Gastroesophageal sphincter (tissue), 3 donors: ENCODE measurements at regions not wholly inside any gene's neighbourhood (a gene's known extent, or its start where the extent isn't known, plus 50 kb on each side); places are given as distances from the start of the nearest gene placed in this dataset.

Source experiments
- EP300 ChIP-seq: sonication (generic); formaldehyde crosslinking; IDR thresholded peaks from one replicate; pipeline ENCODE4 v1.6.1; 2017; ENCODE audit warnings: antibody characterized with exemption, mild to moderate bottlenecking
- POLR2A ChIP-seq, 2 donors: fragments of 450-650 bp; IDR thresholded peaks; one replicate each; pipeline ENCODE4 v1.6.1; 2017; ENCODE audit warnings: antibody characterized with exemption in 2 of 2, mild to moderate bottlenecking in 2 of 2, moderate library complexity in 1 of 2
- TF ChIP-seq, protein P1 (sequence below), 4 experiments: fragments of 200-600 bp in 2 of 4; fragments of 450-650 bp in 2 of 4; sonication (generic) in 1 of 4; IDR thresholded peaks; one replicate each; pipeline ENCODE4 v1.5.1; 2017 to 2019; ENCODE audit warnings: antibody characterized with exemption in 4 of 4, mild to moderate bottlenecking in 2 of 4, moderate library complexity in 2 of 4

DNA sequence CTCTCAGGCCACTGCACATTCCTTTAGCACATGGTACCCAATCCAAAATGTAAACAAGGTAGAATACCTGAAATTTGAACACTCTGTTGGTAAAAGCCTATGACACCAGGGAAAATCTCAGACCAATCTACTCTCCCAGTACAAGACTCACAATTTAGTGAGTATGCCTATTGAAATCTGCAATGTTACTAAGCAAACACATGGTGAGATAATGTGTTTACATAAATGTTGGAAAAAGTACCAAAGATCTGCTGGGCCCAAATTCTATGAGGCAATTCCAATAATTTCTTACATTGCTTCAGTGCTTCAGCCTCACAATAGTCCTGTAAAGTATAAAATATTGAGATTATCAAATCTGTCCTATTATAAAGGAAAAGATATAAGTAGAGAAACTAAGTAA lies 536.1 kb downstream of the PYDC2 start:
- TF ChIP-seq, protein P1, sequence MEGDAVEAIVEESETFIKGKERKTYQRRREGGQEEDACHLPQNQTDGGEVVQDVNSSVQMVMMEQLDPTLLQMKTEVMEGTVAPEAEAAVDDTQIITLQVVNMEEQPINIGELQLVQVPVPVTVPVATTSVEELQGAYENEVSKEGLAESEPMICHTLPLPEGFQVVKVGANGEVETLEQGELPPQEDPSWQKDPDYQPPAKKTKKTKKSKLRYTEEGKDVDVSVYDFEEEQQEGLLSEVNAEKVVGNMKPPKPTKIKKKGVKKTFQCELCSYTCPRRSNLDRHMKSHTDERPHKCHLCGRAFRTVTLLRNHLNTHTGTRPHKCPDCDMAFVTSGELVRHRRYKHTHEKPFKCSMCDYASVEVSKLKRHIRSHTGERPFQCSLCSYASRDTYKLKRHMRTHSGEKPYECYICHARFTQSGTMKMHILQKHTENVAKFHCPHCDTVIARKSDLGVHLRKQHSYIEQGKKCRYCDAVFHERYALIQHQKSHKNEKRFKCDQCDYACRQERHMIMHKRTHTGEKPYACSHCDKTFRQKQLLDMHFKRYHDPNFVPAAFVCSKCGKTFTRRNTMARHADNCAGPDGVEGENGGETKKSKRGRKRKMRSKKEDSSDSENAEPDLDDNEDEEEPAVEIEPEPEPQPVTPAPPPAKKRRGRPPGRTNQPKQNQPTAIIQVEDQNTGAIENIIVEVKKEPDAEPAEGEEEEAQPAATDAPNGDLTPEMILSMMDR (IDR thresholded peaks at IDR 0.05): no peak
- TF ChIP-seq POLR2A (IDR thresholded peaks at IDR 0.05): no peak
- no peak for TF ChIP-seq EP300
